HepG2 (cell line): ENCODE measurements at regions not wholly inside any gene's neighbourhood (a gene's known extent, or its start where the extent isn't known, plus 50 kb on each side); places are given as distances from the start of the nearest gene placed in this dataset.

ENCODE experiments used
- AGO2 ChIP-seq: fragments of 200-400 bp; formaldehyde crosslinking; optimal IDR thresholded peaks from 2 replicates; pipeline ENCODE3; 2017; ENCODE audit warnings: mild to moderate bottlenecking, low read depth, low read length, moderate library complexity
- HDAC6 ChIP-seq: fragments of 200-600 bp; sonication (generic); IDR thresholded peaks from 2 replicates; pipeline ENCODE4 v1.7.0; 2017; ENCODE audit warnings: mild to moderate bottlenecking, antibody characterized with exemption, low read length, low read depth
- HNF4A ChIP-seq: sonication (generic); formaldehyde crosslinking; IDR thresholded peaks from 2 replicates; pipeline ENCODE4 v1.4.0; 2020; ENCODE audit warnings: missing genetic modification reagents
- LCORL ChIP-seq, 2 experiments: fragments of 450-650 bp in 1 of 2; sonication (generic) in 1 of 2; formaldehyde crosslinking in 1 of 2; IDR thresholded peaks; 2 replicates each; pipeline versions ENCODE4 v1.5.0 to v1.6.1; 2017 to 2020; ENCODE audit warnings: antibody characterized with exemption in 1 of 2, missing genetic modification reagents in 1 of 2
- MEIS2 ChIP-seq: sonication (generic); formaldehyde crosslinking; IDR thresholded peaks from 2 replicates; pipeline ENCODE4 v1.9.0; 2021; ENCODE audit warnings: mild to moderate bottlenecking, missing genetic modification reagents
- NFIC ChIP-seq: IDR thresholded peaks from 2 replicates; pipeline ENCODE4 v1.6.1; 2012; ENCODE audit warnings: mild to moderate bottlenecking, low read length, inconsistent platforms
- ONECUT2 ChIP-seq: sonication (generic); formaldehyde crosslinking; IDR thresholded peaks from 2 replicates; pipeline ENCODE4 v1.4.0; 2020; ENCODE audit warnings: missing genetic modification reagents
- PHF21A ChIP-seq: sonication (generic); formaldehyde crosslinking; IDR thresholded peaks from 2 replicates; pipeline ENCODE4 v1.5.0; 2020; ENCODE audit warnings: mild to moderate bottlenecking, missing genetic modification reagents
- PHF5A ChIP-seq: IDR thresholded peaks from one replicate; pipeline ENCODE4 v1.6.1; 2018; ENCODE audit warnings: low read depth, missing genetic modification reagents; ENCODE audit not compliant: unreplicated experiment
- PPARG ChIP-seq: conservative IDR thresholded peaks from 2 replicates; pipeline ENCODE4 v1.6.1; 2016; ENCODE audit warnings: missing biosample characterization, missing genetic modification reagents
- SALL1 ChIP-seq: sonication (generic); formaldehyde crosslinking; IDR thresholded peaks from 2 replicates; pipeline ENCODE4 v1.8.0; 2022; ENCODE audit warnings: mild to moderate bottlenecking, missing genetic modification reagents
- SKI ChIP-seq: fragments of 450-650 bp; IDR thresholded peaks from one replicate; pipeline ENCODE4 v1.6.1; 2018; ENCODE audit warnings: mild to moderate bottlenecking; ENCODE audit not compliant: partially characterized antibody
- TBX3 ChIP-seq: fragments of 450-650 bp; IDR thresholded peaks from 2 replicates; pipeline ENCODE4 v1.6.1; 2017; ENCODE audit warnings: antibody characterized with exemption, mild to moderate bottlenecking, inconsistent platforms, borderline replicate concordance
- TCF7L2 ChIP-seq: IDR thresholded peaks from 2 replicates; pipeline ENCODE4 v1.6.1; 2011; ENCODE audit warnings: mild to moderate bottlenecking, low read depth, low read length, moderate library complexity
- XBP1 ChIP-seq: sonication (generic); formaldehyde crosslinking; IDR thresholded peaks from 2 replicates; pipeline ENCODE4 v1.5.0; 2020; ENCODE audit warnings: missing genetic modification reagents
- ZBTB7B ChIP-seq: sonication (generic); formaldehyde crosslinking; IDR thresholded peaks from 2 replicates; pipeline ENCODE4 v1.4.0; 2020; ENCODE audit warnings: missing genetic modification reagents
- ZFP62 ChIP-seq: sonication (generic); formaldehyde crosslinking; IDR thresholded peaks from 2 replicates; pipeline ENCODE4 v1.4.0; 2020; ENCODE audit warnings: missing genetic modification reagents
- ZFP90 ChIP-seq: sonication (generic); formaldehyde crosslinking; IDR thresholded peaks from 2 replicates; pipeline ENCODE4 v1.8.0; 2022; ENCODE audit warnings: missing genetic modification reagents, mild to moderate bottlenecking, inconsistent platforms, borderline replicate concordance
- ZNF432 ChIP-seq: sonication (generic); formaldehyde crosslinking; IDR thresholded peaks from 2 replicates; pipeline ENCODE4 v1.5.0; 2020; ENCODE audit warnings: missing genetic modification reagents, mild to moderate bottlenecking, borderline replicate concordance
- ZNF564 ChIP-seq: sonication (generic); formaldehyde crosslinking; IDR thresholded peaks from 2 replicates; pipeline ENCODE4 v1.8.1; 2023; ENCODE audit warnings: mild to moderate bottlenecking, missing genetic modification reagents
- ZNF660 ChIP-seq: sonication (generic); formaldehyde crosslinking; IDR thresholded peaks from 2 replicates; pipeline ENCODE4 v1.5.1; 2020; ENCODE audit warnings: mild to moderate bottlenecking, low read depth, missing genetic modification reagents, borderline replicate concordance
- ZNF772 ChIP-seq: sonication (generic); formaldehyde crosslinking; IDR thresholded peaks from 2 replicates; pipeline ENCODE4 v1.5.0; 2020; ENCODE audit warnings: mild to moderate bottlenecking, missing genetic modification reagents
- TF ChIP-seq, protein P1 (sequence below): sonication (generic); formaldehyde crosslinking; IDR thresholded peaks from 2 replicates; pipeline ENCODE4 v1.5.1; 2020; ENCODE audit warnings: mild to moderate bottlenecking, missing genetic modification reagents, moderate library complexity
- TF ChIP-seq, protein P2 (sequence below): sonication (generic); formaldehyde crosslinking; IDR thresholded peaks from 2 replicates; pipeline ENCODE4 v1.5.0; 2020; ENCODE audit warnings: missing genetic modification reagents, mild to moderate bottlenecking, borderline replicate concordance
- TF ChIP-seq, protein P3 (sequence below): sonication (generic); formaldehyde crosslinking; IDR thresholded peaks from 2 replicates; pipeline ENCODE4 v1.9.0; 2021; ENCODE audit warnings: missing genetic modification reagents, borderline replicate concordance
- TF ChIP-seq, protein P4 (sequence below): sonication (generic); formaldehyde crosslinking; IDR thresholded peaks from 2 replicates; pipeline ENCODE4 v1.8.0; 2022; ENCODE audit warnings: low read depth, missing genetic modification reagents

DNA sequence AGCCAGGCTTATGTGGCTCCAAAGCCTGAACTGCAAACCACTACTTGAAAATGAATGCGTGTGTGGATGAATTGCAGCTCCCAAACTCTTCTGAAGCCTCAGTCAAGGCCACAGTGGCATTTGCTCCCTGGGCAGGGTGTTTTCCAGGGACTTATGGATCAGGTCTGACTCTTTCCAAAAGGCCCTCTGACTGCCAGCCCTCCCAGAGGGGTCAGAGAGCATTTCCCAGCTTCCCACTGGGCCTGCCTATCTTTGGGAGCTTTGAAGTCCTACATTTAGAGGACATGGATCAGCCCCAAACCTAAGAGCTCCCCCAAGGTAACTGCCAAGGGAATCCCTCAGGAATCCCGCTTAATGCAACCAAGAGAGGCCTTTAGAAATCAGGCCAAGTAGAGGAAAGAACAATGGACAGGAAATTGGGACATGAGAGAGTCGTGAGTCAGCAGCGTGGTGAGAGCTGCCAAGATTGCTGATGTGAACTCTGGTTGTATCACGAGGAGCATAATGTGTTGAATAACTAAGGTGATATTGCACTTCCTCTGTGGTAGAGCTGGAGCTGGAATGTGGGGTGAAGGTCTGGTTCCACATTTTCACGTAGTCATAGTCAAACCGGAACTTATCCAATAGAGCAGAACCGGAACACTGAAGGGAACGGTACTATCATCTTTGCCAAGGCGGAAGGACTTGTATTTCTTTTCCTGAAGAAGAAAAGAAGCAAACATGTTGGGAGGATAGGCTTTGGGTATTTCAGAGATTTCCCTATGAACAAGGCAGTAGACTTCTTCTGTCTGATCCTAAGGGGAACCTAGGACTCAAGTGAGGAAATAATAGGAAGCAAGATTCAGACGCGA is 99.4 kb upstream of the JUN start (continued):
- TF ChIP-seq, protein P1, sequence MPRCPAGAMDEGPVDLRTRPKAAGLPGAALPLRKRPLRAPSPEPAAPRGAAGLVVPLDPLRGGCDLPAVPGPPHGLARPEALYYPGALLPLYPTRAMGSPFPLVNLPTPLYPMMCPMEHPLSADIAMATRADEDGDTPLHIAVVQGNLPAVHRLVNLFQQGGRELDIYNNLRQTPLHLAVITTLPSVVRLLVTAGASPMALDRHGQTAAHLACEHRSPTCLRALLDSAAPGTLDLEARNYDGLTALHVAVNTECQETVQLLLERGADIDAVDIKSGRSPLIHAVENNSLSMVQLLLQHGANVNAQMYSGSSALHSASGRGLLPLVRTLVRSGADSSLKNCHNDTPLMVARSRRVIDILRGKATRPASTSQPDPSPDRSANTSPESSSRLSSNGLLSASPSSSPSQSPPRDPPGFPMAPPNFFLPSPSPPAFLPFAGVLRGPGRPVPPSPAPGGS (CRISPR knock-in tag): no peak
- peak; percentile 41; the same call in 1 of the 2 replicates for TF ChIP-seq ZFP90
- no peak for TF ChIP-seq TBX3
- TF ChIP-seq ZFP62: no peak
- no peak; the same call in 1 of the 2 replicates for TF ChIP-seq TCF7L2
- peak; percentile 89 for TF ChIP-seq PHF21A (CRISPR knock-in tag)
- peak; percentile 82 for TF ChIP-seq ZBTB7B (CRISPR knock-in tag)
- peak; percentile 64 for TF ChIP-seq NFIC
- peak; percentile 67 for TF ChIP-seq SALL1 (CRISPR knock-in tag)
- no peak for TF ChIP-seq HDAC6
- TF ChIP-seq XBP1 (CRISPR knock-in tag): no peak
- TF ChIP-seq ZNF564 (CRISPR knock-in tag): no peak
- TF ChIP-seq, protein P2, sequence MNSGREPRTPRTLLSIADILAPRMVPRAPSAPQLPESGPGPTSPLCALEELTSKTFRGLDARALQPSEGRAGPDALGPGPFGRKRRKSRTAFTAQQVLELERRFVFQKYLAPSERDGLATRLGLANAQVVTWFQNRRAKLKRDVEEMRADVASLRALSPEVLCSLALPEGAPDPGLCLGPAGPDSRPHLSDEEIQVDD (CRISPR knock-in tag): no peak
- TF ChIP-seq ZNF432 (CRISPR knock-in tag): no peak
- TF ChIP-seq, protein P3, sequence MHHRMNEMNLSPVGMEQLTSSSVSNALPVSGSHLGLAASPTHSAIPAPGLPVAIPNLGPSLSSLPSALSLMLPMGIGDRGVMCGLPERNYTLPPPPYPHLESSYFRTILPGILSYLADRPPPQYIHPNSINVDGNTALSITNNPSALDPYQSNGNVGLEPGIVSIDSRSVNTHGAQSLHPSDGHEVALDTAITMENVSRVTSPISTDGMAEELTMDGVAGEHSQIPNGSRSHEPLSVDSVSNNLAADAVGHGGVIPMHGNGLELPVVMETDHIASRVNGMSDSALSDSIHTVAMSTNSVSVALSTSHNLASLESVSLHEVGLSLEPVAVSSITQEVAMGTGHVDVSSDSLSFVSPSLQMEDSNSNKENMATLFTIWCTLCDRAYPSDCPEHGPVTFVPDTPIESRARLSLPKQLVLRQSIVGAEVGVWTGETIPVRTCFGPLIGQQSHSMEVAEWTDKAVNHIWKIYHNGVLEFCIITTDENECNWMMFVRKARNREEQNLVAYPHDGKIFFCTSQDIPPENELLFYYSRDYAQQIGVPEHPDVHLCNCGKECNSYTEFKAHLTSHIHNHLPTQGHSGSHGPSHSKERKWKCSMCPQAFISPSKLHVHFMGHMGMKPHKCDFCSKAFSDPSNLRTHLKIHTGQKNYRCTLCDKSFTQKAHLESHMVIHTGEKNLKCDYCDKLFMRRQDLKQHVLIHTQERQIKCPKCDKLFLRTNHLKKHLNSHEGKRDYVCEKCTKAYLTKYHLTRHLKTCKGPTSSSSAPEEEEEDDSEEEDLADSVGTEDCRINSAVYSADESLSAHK: no peak
- TF ChIP-seq PHF5A (CRISPR knock-in tag): peak; percentile 11
- no peak for TF ChIP-seq AGO2
- no peak for TF ChIP-seq ZNF660 (CRISPR knock-in tag)
- TF ChIP-seq LCORL (IDR thresholded peaks at IDR 0.05): no peak
- TF ChIP-seq LCORL (CRISPR knock-in tag; IDR thresholded peaks at IDR 0.05): peak; percentile 62; the same call in 1 of the 2 replicates
- TF ChIP-seq PPARG (CRISPR knock-in tag): peak; percentile 79
- TF ChIP-seq ONECUT2 (CRISPR knock-in tag): no peak
- no peak for TF ChIP-seq ZNF772 (CRISPR knock-in tag)
- peak; percentile 85 for TF ChIP-seq HNF4A (CRISPR knock-in tag)
- TF ChIP-seq, protein P4, sequence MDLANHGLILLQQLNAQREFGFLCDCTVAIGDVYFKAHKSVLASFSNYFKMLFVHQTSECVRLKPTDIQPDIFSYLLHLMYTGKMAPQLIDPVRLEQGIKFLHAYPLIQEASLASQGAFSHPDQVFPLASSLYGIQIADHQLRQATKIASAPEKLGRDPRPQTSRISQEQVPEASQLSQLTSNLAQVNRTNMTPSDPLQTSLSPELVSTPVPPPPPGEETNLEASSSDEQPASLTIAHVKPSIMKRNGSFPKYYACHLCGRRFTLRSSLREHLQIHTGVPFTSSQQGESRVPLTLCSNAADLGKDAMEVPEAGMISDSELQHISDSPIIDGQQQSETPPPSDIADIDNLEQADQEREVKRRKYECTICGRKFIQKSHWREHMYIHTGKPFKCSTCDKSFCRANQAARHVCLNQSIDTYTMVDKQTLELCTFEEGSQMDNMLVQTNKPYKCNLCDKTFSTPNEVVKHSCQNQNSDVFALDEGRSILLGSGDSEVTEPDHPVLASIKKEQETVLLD (CRISPR knock-in tag): no peak
- TF ChIP-seq SKI: peak; percentile 37
- 0 out of 2 replicates have a peak, but pooled peaks have one; percentile 35 for TF ChIP-seq MEIS2
